ENCODE measurements at regions not wholly inside any gene's neighbourhood (a gene's known extent, or its start where the extent isn't known, plus 50 kb on each side); places are given as distances from the start of the nearest gene placed in this dataset.

DNA sequence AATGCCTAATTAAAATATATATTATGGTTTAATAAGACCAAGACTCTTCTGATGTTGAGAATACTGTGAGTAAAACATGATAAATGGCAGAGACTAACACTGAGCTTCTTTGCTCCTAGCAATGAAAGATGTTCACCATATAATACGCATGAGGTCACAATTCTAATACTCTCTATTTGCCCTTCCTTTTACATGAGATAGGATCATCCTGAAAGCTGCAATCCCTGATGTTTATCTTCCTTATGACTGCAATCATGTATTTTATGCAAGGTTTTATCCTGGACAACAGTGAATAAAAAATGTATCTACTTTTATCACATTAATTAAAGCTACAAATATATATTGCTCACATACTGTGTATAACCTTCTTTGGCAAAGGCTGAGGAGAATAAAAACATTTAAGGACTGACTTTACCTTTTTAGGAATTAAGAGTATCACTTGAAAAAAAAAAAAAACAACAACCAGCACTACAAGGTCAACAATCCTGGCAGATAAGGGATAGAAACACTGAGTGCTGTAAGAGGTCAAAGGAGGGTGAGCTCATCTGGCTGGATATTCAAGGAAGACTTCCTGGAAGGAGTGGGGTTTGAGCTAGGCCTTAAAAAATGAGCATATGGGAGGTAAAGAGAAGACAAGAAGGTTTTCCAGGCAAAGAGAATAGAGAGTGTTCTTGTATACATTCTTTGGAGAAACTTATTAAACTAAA, 99.9 kb downstream of the AREG start:
- TF ChIP-seq, protein P1, sequence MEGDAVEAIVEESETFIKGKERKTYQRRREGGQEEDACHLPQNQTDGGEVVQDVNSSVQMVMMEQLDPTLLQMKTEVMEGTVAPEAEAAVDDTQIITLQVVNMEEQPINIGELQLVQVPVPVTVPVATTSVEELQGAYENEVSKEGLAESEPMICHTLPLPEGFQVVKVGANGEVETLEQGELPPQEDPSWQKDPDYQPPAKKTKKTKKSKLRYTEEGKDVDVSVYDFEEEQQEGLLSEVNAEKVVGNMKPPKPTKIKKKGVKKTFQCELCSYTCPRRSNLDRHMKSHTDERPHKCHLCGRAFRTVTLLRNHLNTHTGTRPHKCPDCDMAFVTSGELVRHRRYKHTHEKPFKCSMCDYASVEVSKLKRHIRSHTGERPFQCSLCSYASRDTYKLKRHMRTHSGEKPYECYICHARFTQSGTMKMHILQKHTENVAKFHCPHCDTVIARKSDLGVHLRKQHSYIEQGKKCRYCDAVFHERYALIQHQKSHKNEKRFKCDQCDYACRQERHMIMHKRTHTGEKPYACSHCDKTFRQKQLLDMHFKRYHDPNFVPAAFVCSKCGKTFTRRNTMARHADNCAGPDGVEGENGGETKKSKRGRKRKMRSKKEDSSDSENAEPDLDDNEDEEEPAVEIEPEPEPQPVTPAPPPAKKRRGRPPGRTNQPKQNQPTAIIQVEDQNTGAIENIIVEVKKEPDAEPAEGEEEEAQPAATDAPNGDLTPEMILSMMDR (conservative IDR thresholded peaks at IDR 0.05; ENCODE audit: low read depth, low read length): no peak
- H3K4me3 ChIP-seq (ENCODE audit: low read length): no peak overlapping the region
- DNase-seq (ENCODE audit: low read depth): no peak

DNA sequence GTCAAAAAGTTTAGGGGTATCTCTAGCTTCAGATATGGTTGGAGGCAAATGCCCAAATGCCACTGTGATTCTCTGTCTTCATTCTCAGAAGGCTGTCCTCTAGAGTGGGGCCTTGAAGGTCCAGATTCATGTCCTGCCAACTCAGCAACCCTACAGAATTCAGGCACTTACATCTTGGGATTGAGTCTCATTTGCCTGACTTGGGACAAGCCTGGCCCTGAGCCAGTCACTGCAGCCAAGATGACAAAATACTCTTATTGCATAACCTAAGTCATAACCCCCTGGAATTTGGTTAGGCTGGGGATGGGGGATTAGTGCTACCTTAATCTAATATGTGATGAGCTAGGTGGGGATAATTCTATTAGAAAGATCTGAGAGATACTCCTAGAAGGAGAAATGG, 100.5 kb downstream of the AREG start:
- no peak for DNase-seq (ENCODE audit: low read depth)

DNA sequence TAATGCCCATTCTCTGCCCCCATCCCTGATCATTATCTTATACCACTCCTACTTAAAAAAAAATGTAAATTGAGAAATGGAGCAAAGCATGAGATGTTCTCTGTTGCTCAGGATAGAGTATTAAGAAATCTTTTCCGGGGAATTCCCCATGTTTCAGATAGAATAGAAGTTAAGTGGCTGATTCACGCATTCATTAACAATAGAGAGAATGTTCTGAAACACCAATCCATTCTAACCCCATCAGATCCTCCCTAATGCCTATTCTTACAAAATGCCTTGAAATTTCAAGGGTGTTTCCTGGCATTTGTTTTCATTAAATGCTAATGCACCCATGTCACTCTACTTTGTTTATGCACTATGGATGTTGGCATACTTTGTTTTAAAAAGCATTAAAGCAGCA, 101.1 kb downstream of the AREG start:
- H3K4me3 ChIP-seq (ENCODE audit: low read length): no peak overlapping the region
- TF ChIP-seq, protein P1 (conservative IDR thresholded peaks at IDR 0.05; ENCODE audit: low read depth, low read length): no peak
- DNase-seq (ENCODE audit: low read depth): no peak

More for the DNA sequence above, 100.5 kb downstream of the AREG start:
- TF ChIP-seq, protein P1 (conservative IDR thresholded peaks at IDR 0.05; ENCODE audit: low read depth, low read length): no peak
- no peak overlapping the region for H3K4me3 ChIP-seq (ENCODE audit: low read length)

DNA sequence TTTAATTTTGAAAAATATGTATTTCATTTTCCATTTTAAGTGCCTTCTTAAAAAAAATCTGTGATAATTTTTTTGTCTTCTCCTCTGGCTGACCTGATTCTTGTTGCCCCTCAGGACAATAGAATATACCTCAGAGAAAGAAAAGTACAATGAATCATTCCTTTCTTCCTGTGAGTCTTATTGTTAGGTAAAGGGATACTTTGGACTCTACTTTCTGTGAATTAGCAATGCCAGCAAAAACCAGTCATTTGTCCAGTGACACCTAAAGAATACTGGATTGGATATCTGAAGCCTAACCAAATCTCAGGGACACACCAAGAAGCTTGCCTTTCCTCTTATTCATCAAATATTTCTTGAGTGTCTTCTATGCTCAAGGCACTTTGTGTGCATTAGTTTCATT, 102.1 kb downstream of the AREG start:
- H3K4me3 ChIP-seq (ENCODE audit: low read length): no peak overlapping the region
- TF ChIP-seq, protein P1 (conservative IDR thresholded peaks at IDR 0.05; ENCODE audit: low read depth, low read length): no peak
- DNase-seq (ENCODE audit: low read depth): no peak

DNA sequence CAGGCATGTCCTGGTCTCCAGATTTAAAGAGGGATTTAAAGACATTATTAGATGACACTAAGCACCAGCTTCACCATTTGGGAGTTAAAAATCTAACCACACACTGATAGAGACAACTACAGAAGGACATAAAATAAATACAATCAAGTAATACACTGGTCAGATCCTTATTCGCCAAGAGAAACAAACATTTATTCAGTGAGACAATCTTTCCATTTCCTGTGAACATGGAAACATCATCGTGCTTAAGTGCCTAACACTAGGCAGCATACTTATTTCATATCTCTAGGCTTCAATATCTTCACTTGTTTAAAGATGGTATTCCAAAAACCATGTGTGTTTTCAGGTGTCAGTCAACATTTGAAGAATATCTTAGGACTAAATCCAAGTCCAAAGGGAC, 103.6 kb downstream of the AREG start:
- no peak for DNase-seq (ENCODE audit: low read depth)

DNA sequence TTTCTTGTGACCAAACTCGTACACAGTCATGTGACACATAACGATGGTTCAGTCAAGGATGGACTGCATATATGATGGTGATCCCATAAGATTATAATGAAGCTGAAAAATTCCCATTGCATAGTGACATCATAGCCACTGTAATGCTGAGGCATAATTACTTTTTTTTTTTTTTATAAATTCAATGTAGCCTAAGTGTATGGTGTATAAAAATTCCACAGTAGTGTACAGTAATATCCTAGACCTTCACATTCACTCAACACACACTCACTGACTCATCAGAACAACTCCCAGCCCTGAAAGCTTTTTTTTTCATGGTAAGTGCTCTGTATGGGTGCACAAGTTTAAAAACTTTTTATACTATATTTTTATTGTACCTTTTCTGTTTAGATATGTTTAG, 105.0 kb downstream of the AREG start:
- no peak overlapping the region for H3K4me3 ChIP-seq (ENCODE audit: low read length)
- TF ChIP-seq, protein P1 (conservative IDR thresholded peaks at IDR 0.05; ENCODE audit: low read depth, low read length): no peak
- DNase-seq (ENCODE audit: low read depth): no peak

More for the DNA sequence above, 103.6 kb downstream of the AREG start:
- TF ChIP-seq, protein P1 (conservative IDR thresholded peaks at IDR 0.05; ENCODE audit: low read depth, low read length): no peak
- H3K4me3 ChIP-seq (ENCODE audit: low read length): no peak overlapping the region

DNA sequence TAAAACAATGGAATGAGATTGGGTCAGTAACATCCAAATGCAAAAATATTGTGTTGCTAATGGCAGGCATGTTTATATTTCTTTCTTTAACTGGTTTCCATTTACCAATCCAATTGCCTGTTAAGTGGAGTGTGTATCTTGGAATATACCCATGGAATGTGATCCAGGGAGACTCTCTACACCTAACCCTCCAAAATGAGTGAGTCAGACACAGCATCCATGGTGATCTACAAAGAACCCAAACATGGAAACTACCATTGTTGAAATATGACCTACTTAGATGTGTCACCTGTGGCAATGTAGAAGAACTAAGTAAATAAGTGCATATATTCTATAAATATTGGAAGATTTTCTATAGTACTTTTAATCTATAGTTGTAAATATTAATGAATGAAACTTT, 110.3 kb downstream of the AREG start:
- no peak overlapping the region for H3K4me3 ChIP-seq (ENCODE audit: low read length)
- TF ChIP-seq, protein P1 (conservative IDR thresholded peaks at IDR 0.05; ENCODE audit: low read depth, low read length): no peak
- DNase-seq (ENCODE audit: low read depth): no peak

Measured in retinal pigment epithelial cell (primary cell).